ENCODE measurements at regions not wholly inside any gene's neighbourhood (a gene's known extent, or its start where the extent isn't known, plus 50 kb on each side); places are given as distances from the start of the nearest gene placed in this dataset.
"Not testable (repeated sequence)": the region's sequence is repeated elsewhere in the genome, so short reads cannot be mapped to it uniquely, and the experiment has no call there.

DNA sequence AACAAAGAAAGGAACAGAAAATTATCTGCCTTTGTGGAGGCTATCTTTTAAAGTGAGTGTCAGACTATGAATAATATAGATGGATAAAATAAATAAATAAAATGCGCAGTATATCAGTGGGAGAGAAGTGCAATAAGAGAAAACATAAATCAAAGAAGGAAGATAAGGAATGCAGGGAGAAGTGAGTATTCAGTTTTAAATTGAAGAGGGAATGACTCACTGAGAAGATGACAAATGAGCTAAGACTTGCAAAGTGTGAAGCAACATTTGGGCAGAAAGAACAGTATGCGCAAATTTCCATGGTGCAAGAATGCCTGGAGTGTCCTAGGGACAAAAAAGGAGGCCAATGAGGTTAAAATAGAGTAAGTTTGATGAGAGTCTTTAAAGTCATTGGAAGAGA is 1300.1 kb upstream of the ALCAM start:
- no peak for ATAC-seq

DNA sequence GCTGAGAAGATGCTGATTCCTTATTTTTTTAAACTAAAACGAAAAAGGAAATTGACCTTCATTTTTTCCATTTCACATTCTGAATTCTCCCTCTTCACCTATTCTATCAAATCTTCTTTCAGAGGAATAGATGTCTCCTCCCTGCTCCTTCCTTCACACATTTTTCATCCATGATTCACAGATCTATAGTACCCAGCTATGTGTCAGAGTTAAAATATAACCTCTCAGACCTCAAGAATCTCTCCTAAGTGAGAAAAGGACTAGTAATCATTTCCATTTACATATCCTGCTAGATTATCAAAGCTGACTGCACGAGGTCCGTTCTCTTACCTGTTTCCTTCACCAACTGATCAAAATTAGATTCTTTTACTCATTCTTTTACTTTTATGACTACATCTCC is 1297.6 kb upstream of the ALCAM start:
- no peak for ATAC-seq

DNA sequence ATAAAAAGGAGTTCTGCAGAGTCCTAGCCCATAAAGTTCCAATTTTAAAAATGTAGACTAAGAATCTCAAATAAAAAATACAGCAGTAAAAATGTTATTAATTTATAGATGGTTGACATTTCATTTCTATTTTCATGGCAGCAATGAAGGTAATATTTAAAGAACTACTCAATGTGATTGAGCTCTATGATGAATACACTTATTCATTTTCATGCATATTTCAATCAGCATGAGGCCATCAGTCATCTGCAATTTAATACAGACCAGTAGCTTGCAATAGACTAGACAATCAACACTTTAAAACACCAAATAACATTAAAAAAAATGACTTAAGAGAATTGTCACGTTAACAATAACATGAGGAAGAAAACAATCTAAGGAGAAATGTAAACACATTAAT is 1295.8 kb upstream of the ALCAM start:
- no peak for ATAC-seq

DNA sequence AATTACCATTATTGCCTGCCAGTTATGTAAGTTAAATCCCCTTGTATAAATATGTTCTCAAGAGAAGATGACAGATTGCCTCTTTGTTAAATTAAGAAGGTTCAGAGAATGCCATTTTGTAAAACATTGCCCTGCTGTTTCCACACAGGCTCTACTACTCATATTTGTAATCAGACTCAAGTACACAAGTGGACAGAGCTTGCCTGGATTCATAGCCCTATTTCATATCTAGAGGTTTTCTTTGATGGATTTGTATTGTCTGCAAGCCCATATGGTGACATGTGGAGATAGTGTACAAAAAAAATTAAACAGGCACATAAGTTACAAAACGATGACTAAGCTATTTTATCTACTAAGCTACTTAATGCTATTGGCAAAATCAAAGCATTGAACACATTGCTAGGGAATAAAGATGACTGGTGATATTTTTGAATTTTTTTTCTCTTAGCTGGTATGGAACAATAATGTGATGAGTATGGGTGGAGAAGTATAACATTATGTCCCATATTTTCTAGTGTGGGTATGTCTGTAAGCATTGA is 1286.6 kb upstream of the ALCAM start:
- no peak for ATAC-seq

DNA sequence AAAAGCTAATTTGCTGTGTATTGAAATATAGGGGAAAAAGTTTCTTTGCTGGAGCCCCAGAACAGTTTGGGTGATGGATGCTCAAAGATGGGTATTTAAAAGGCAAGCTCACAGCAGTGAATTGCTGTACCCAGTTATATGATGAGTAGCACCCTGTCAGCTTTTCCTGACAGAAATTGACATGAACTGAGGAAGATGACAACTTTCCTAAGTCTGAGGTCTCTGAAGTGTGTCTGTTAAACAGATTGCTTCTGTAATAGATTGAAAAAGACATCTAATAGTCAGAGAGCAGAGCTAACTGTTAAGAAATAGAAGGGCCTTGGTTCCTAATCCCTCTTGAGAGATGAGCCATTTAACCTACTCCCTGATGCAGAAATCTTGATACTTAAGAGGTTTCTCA is 1278.0 kb upstream of the ALCAM start:
- ATAC-seq, result no peak

DNA sequence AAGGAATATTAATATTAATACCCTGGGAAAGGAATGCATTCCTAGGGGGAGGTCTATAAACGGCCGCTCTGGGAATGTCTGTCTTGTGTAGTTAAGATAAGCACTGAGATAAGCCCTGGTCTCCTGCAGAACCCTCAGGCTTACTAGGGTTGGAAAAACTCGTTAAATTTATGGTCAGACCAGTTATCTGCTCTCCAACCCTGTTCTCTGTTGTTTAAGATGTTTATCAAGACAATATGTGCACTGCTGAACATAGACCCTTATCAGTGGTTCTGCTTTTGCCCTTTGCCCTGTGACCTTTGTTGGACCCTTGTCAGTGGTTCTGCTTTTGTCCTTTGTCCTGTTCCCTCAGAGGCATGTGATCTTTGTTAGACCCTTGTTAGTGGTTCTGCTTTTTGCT is 1276.7 kb upstream of the ALCAM start:
- not testable (repeated sequence) for ATAC-seq

DNA sequence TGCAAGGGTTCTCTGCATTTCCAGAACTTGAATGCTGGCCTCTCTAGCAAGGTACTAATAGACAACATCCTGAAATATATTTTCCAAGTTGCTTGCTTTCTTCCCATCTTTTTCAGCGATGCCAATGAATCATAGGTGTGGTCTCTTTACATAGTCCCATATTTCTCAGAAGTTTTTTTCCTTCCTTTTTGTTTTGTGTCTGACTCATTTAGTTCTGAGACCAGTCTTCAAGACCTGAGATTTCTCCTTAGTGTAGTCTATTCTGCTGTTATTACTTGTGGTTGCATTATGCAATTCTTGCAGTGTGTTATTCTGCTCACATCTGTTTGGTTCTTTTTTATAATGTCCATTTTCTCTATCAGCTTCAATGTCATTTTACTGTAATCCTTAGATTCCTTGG is 1265.0 kb upstream of the ALCAM start:
- no peak for ATAC-seq

DNA sequence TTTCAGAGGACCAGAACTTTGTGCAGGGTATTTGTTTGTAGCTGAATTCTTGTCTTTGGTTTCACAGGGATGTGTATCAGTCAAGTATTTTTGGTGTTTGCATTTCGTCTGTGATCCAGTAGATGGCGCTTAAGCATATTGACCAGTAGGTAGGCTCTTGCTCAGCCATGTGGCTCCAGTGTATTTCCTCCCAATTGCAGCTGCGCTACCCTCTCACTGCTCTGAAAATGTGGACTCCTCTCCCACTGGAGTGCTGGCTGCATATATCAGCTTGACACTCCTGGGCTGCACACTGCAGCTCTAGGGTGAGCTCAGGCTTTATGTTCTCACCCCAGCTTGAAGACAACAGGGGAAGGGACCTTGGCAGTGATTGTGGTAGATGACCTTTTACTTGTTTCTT is 1264.3 kb upstream of the ALCAM start:
- ATAC-seq, result no peak

DNA sequence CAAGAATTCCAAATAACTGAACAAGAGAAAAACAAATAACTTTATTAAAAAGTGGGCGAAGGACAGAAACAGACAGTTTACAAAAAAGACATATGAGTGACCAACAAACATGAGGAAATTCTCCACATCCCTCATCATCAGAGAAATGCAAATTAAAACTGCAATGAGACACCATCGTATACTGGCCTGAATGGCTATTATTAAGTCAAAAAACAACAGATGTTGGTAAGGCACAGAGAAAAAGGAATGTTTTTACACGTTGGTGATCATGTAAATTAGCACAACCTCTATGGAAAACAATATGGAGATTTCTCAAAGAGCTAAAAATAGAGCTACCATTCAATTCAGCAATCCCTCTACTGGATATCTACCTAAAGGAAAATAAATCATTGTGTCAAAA is 1260.4 kb upstream of the ALCAM start:
- ATAC-seq, result no peak

DNA sequence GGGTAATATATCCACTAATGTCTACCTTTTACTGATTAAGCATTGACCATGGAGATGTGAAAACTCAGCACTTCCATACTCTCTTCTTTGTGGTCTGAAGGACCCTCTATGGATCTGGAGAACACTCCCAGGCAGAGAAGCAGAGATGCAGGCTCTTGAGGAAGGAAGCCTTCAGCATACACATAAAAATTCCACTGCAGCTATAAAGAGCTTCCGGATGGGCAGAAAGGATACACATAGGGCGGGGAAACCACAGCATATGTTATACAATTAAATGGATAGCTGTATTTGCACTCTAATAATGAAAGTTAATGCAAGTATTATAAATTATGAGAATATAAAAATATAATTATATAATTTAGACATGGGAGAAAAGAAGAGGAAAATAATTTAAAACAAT is 1258.2 kb upstream of the ALCAM start:
- no peak for ATAC-seq

DNA sequence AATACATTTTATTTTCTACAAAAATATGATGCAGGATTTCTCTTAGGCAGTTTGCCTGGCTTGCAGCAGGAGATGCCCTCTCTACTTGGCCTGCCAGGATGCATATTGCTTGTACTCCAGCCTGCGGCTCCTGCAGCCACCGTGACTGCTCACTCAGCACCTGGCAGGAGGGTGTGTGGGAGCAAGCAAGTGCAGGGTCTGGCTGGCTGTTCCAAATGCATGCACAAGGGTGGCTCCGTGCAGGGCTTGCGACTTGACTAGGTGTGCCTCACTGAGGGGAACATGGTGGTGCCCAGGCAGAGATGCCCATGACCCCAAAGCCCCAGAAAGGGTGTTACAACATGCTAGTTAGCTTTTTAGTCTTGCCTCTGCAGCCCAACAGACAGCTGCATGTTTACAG is 1240.2 kb upstream of the ALCAM start:
- no peak for ATAC-seq

DNA sequence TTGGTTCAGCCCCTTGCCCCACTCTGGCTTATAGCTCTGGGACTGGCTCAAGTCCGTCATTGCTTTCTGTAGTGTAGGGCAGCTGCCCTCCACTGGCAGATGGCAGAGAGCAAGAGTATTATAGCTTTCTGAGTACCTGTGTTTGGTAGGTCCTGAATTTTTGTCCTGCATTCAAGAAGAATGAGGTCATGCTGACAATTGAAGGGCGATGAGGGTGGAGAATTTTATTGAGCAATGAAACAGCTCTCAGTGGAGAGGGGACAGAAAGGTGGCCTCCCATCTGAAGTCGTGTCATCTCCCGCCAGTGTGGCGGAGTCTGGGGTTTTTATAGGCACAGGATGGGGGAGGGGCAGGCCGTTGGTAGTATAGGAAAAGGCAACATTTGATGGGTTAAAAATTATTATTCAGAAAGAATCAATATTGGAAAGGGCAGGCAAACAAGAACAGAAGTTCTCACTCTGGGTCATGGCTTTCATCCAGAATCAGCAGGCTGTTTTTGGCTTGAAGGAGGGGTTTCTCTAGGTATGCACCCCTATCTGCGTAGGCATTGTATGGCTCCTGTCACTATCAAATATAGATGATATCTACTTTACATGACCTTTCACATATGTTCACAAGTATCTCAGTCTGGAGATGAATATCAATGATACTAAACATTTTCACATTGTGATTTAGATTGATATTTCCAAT is 1239.7 kb upstream of the ALCAM start:
- no peak for ATAC-seq

DNA sequence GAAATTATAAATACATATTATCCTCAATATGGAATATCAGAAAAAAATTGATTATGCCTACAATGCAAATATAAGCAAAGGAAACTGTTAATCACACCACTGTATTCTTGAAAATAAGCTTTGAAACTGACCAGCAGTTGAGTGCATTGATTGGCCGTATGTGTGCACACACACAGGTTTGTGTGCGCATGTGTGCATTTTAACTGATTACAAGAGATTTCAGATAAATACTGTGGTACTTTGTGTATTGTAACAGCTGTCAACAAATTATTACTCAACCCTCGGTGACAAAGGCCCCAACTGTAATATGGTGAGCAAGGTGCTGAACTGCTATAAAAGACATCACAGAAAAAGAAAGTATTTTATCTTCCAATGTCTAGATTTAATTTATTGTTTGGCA is 1238.9 kb upstream of the ALCAM start:
- no peak for ATAC-seq

DNA sequence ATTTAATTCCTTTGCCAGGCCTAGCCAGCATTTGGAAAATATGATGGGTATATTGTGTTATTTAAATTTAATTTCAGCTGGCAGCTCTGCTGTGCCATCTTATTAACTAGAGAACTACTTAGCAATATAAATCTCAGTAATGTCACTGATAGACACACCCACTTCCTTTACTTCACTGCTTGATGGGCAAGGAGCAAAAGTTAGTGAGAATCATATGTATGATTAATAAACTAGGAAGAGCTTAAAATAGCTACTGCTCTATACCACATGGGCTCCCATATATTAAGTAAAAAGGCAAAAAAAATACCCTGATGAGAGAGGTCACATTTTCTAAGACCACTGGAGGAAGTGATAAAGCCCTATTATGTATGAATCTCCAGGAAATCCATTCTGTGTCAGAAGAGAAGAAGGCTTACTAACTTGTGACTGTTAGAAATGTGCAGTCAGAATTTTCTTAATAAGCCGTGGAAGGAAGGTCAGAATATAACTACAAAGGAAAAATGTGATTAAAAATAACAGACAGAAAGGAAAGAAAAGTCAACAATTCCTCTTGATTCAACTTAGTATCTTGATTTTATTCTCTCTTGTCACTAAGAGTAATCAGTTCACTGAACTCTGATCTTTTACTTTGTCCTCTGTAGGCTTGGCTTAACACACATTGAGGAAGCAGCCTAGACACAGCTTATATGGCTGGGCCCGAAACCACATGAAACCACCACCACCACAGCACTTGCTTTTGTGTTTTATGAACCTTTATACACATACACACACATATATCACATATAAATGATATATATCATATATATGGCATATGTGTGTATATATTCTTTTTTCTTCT is 1233.9 kb upstream of the ALCAM start:
- no peak for ATAC-seq

DNA sequence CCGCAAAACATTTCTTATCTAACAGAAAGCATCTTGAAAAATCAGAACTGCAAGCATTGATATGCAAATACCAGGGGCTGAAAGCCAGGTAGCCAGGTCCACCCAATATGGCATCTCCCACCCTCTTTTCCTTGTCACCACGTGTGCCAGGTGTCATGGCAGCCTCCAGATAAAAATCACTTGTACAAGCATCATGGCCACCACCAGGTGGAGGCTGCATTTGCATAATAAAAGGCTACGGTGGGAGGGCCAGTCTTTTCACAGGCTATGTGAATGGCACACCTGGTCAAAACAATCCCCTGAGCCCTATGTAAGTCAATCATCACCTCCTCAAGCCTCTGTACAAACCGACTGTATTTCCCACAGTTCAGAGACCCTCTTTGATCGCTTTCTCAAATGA is 1233.1 kb upstream of the ALCAM start:
- no peak for ATAC-seq

DNA sequence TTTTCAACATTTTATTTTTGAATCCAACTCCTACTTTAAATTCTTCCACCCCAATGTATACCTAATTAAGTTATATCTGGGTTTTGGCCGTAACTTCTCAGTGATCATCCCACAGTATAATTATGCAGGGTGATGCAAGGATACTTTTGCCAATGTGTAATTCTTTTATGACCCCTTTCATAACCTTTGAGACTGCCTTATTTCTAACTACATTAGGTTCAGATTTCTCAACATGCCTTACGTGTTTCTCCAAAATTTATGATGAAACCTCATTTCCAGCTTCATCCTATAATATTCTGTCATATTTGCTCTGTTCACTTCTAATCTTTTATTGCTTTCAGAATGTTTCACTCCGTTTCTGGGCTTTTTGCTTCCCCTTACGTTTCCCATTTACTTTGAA is 1229.6 kb upstream of the ALCAM start:
- no peak for ATAC-seq

DNA sequence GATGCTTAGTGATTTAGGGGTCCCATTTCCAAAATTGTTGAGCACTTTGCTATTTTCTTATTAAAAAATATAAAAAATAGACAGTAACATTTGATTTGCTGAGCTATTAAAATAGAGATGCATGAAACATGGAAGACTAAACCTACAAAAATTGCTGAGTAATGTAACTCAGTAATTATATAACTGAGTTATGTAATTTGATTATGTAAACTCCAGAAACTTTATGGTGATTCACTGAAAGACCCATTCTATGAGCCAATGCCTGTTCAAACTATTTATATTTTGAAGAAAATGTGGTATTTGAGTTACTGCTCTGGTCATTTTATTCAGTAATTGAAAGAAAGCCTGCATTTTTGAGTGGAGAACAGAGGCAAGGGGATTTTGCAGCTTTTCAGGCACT is 1221.5 kb upstream of the ALCAM start:
- no peak for ATAC-seq

DNA sequence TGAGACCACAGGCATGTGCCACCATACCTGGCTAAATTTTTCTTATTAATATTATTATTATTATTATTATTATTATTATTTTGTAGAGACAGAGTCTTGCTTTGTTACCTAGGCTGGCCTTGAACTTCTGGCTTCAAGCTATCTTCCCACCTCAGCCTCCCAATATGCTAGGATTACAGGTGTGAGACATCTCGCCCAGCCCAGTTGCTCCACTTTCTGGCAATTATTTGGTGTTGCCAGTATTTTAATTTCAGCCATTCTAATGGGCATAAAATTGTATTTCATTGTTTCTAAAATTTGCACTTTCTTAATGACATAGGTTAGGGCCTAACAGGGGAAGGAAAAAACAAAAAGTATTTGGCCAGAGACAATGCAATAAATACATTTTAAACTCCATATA is 1217.6 kb upstream of the ALCAM start:
- ATAC-seq, result no peak

DNA sequence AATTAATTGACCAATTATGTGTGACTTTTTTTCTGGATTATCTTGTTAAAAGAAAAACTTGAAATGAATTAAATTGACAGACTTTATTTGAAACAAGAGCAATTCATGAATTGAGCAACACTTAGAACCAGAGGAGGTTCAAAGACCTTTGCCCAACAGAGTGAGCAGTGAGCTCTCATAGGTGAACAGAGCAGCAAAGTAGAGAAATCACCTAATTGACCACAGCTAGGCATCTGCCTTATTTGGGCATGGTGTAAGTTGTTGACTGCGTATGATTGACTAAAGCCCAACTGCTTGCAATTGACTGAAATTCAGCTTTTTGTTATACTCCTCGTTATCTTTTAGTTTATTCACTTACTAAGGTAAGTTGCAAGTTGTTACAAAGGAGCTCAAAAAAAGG is 1216.0 kb upstream of the ALCAM start:
- no peak for ATAC-seq

DNA sequence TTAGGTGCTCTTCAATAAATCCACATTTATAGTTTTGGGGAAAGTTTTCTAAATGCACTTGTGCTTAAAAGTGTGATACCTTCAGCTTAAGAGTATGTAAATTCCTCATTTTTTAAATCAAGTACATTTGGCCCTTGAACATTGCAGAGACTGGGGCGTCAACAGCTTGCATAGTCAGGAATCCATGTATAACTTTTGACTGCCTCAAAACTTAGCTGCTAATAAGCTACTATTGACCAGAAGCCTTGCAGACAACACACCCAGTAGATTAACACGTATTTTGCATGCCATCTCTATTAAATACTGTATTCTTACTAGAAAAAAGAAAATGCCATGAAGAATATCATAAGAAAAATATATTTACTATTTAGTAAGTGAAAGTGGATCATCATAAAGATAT is 1211.8 kb upstream of the ALCAM start:
- ATAC-seq, result no peak

DNA sequence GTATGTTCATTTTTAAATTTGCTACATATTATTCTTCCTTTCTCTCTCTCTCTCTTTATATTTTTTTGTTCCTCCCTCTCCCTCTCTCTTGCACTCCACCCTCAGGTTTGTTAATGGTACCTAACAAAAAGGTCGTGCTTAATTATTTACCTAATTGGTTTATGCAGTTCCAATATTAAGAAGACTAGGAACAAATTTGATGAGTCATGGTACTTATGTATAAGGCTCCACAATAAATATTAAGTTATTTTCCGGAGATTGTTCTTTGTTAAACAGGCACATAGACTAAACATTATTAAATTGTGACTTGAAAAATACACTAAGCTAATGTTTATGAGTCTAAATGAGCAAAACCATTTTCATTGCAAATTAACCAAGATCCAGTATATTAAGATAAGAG is 1200.8 kb upstream of the ALCAM start:
- ATAC-seq, result no peak

DNA sequence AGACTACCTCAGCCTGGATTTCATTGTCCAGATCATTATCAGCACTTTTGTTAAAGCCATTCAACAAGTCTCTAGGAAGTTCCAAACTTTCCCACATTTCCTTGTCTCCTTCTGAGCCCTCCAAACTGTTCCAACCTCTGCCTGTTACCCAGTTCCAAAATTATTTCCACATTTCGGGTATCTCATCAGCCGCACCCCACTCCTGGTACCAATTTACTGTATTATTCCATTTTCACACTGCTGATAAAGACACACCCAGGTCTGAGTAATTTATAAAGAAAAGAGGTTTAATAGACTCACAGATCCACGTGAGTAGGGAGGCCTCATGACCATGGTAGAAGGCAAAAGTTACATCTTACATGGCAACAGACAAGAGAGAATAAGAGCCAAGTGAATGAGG is 1198.3 kb upstream of the ALCAM start:
- ATAC-seq, result no peak

DNA sequence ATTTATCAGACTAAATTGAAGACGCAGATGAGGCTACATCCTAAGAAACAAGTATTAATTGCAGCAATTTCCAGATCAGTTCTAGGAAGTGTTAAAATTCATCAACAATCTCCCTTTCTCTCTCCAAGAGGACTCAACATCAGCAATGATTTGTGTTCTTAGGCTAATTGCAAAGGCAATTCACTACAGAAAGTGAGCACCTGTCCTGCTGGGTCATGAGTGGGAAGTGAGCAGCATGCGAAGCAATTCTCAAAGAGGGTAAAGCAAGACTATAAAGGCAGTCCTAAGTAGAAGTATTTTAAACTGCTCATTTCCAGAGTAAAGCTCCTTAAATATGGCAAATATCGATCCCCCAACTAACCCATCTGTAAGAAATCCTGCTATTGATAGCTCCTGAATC is 1191.0 kb upstream of the ALCAM start:
- ATAC-seq, result no peak

DNA sequence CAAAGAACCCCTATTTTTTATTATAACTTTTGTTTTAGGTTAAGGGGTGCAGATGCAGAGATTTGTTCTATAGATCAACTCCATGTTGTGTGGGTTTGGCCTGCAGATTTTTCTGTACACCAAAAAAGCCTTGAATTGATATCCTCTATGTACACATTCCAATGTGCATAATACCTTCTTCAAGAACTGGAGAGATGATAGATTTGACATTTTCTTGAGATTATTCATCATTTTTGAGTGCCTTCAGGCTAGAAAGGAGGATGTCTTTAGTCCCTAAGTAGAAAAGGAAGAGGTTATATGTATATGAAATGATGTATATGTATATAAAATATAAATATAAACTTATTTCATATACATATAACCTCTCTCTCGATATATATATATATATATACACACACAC is 1190.0 kb upstream of the ALCAM start:
- no peak for ATAC-seq
